Transverse colon (tissue), 4 donors: ENCODE measurements at regions not wholly inside any gene's neighbourhood (a gene's known extent, or its start where the extent isn't known, plus 50 kb on each side); places are given as distances from the start of the nearest gene placed in this dataset.

Experiments used
- CTCF ChIP-seq, 5 experiments: fragments of 200-600 bp in 3 of 5; fragments of 450-650 bp in 2 of 5; sonication (generic) in 3 of 5; IDR thresholded peaks; 1 replicate in 2 of 5; 2 replicates in 3 of 5; pipeline ENCODE4 v1.5.1; 2016 to 2017; ENCODE audit warnings: antibody characterized with exemption in 5 of 5, inconsistent platforms in 3 of 5, mild to moderate bottlenecking in 2 of 5, moderate library complexity in 1 of 5
- POLR2A ChIP-seq: fragments of 450-650 bp; IDR thresholded peaks from one replicate; pipeline ENCODE4 v1.6.1; 2016; ENCODE audit warnings: antibody characterized with exemption, mild to moderate bottlenecking, moderate library complexity
- POLR2AphosphoS5 ChIP-seq, 3 donors: sonication (generic); formaldehyde crosslinking; IDR thresholded peaks; one replicate each; pipeline ENCODE4 v1.6.1; 2016; ENCODE audit warnings: antibody characterized with exemption in 3 of 3

- TF ChIP-seq POLR2AphosphoS5 (IDR thresholded peaks at IDR 0.05) (no peak), CTCF (IDR thresholded peaks at IDR 0.05) (no peak), POLR2A (no peak)
Observed at GRCh38 chr5:109253262-109253661, 156.5 kb downstream of the PJA2 start.
